GM12891 (cell line): ENCODE measurements at regions not wholly inside any gene's neighbourhood (a gene's known extent, or its start where the extent isn't known, plus 50 kb on each side); places are given as distances from the start of the nearest gene placed in this dataset.

ENCODE experiments used
- DNase-seq: peaks from one replicate; pipeline ENCODE4 v3.0.0; 2011; ENCODE audit warnings: low spot score; ENCODE audit not compliant: insufficient read length
- FAIRE-seq: peaks from 2 replicates; lab custom pipeline; 2011; peaks lifted over from hg19 to GRCh38; lab: Jason Lieb, UNC
- PAX5 ChIP-seq: IDR thresholded peaks from 2 replicates; pipeline ENCODE4 v1.6.1; 2011; ENCODE audit warnings: low read length, moderate library complexity, mild to moderate bottlenecking; ENCODE audit not compliant: insufficient read depth, severe bottlenecking
- POLR2A ChIP-seq: IDR thresholded peaks from 2 replicates; pipeline ENCODE4 v1.6.1; 2011; ENCODE audit warnings: low read depth, low read length, control low read depth
- POLR2AphosphoS5 ChIP-seq: IDR thresholded peaks from 2 replicates; pipeline ENCODE4 v1.6.1; 2011; ENCODE audit warnings: low read depth, low read length, control low read depth
- POU2F2 ChIP-seq: IDR thresholded peaks from 2 replicates; pipeline ENCODE4 v1.6.1; 2011; ENCODE audit warnings: low read depth, mild to moderate bottlenecking, control low read depth, low read length, moderate library complexity
- SPI1 ChIP-seq: IDR thresholded peaks from 2 replicates; pipeline ENCODE4 v1.6.1; 2011; ENCODE audit warnings: low read depth, low read length, control low read depth
- TAF1 ChIP-seq: IDR thresholded peaks from 2 replicates; pipeline ENCODE4 v1.6.1; 2011; ENCODE audit warnings: low read depth, low read length, control low read depth

DNA sequence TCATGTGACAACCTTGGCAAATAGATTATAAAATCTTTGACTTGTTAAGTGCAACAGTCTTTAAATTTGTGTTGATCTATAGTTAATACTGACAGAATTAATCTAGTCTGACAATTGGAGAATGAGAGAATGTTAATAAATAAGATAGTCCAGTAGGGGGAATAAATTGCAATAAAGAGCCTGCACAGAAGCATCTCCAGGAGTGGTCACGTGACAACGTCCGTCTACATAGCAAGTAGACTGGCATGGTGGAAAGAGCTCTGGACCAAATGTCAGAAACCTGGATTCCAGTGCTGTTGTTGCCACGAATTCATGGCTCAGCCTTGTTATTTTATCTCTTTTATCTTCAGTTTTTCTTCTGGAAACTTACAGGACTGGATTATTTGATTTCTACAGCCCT, 436.5 kb downstream of the RAB28 start:
- TF ChIP-seq POU2F2 (no peak), PAX5 (no peak), SPI1 (no peak), POLR2AphosphoS5 (no peak), TAF1 (no peak)
- DNase-seq: no peak
- FAIRE-seq: no peak

DNA sequence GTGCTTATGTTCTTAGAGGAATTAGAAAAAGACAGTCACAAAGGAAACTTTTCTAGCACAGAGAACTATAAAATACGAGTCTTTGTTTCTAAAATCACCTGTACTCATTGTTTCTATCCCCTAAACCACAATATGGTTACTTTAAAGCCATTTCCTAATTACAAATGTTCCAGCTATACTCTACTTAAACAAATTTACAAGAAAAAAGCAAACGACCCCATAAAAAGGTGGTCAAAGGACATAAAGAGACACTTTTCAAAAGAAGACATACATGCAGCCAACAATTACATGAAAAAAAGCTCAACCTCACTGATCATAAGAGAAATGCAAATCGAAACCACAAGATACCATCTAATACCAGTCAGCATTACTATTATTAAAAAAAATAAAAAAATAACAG, 447.3 kb downstream of the RAB28 start:
- DNase-seq (no peak), FAIRE-seq (no peak)
- TF ChIP-seq TAF1 (no peak), SPI1 (no peak), POLR2A (no peak), POU2F2 (no peak), POLR2AphosphoS5 (no peak), PAX5 (no peak)

DNA sequence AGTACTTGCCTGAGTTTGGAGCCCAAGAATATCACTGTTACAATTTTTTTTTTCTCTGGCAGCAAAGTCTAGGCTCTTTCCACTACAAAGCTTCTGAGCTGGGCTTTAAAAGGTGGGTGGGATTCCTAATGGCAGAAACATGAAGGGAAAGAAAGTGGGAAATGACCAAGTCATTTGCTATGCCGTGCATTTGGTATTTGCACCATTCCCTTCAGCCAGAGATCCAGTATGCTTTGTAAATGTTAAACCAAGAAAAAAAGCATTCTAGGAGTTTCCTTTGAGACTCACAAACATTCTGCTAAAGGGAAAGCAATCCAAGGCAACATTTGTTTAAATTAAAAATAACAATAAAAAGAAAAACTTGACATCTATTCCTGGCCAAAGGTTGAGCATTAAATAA, 451.2 kb downstream of the RAB28 start:
- TF ChIP-seq TAF1: no peak
- TF ChIP-seq POLR2A: no peak
- no peak for TF ChIP-seq POU2F2
- no peak for TF ChIP-seq SPI1
- TF ChIP-seq PAX5: no peak
- no peak for TF ChIP-seq POLR2AphosphoS5
- FAIRE-seq (no peak), DNase-seq (no peak)

- no peak for FAIRE-seq
- 0 out of 2 replicates have a peak, but pooled peaks have one; percentile 10 for TF ChIP-seq SPI1
- TF ChIP-seq POLR2AphosphoS5: no peak
Observed at GRCh38 chr4:13024147-13025105, 459.7 kb downstream of the RAB28 start.

GRCh38 chr4:13007802-13008470, 476.2 kb downstream of the RAB28 start:
- TF ChIP-seq PAX5: no peak
- no peak for TF ChIP-seq TAF1
- no peak for TF ChIP-seq SPI1
- no peak for TF ChIP-seq POLR2A
- no peak for TF ChIP-seq POU2F2
- no peak for TF ChIP-seq POLR2AphosphoS5
- DNase-seq (no peak), FAIRE-seq (no peak)

More at GRCh38 chr4:13024147-13025105, 459.7 kb downstream of the RAB28 start:
- no peak for DNase-seq

DNA sequence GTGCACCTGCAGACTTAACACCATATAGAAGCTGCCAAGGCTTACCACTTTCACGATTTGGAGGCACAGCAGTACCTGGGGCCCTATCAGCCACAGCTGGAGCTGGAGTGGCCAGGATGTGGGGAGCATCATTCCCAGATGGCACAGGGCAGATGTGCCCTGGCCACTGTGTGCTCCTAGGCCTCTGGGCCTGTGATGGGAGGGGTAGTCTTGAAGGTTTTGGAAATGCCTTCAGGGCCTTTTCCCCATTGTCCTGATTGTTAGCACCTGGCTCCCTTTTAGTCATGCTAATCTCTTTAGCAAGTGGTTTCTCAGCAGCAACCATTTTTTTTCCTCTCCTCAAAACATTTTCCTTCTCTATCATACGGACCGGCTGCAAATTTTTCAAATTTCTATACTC, 490.2 kb downstream of the RAB28 start:
- no peak for FAIRE-seq

GRCh38 chr4:12987284-12987683, 496.9 kb downstream of the RAB28 start:
- TF ChIP-seq SPI1 (no peak), POLR2AphosphoS5 (no peak), POLR2A (no peak), PAX5 (no peak), POU2F2 (no peak), TAF1 (no peak)
- FAIRE-seq: no peak
- DNase-seq: no peak

More for the DNA sequence above, 490.2 kb downstream of the RAB28 start:
- TF ChIP-seq POLR2A: no peak
- no peak for TF ChIP-seq TAF1
- TF ChIP-seq SPI1: no peak
- TF ChIP-seq POU2F2: no peak
- TF ChIP-seq PAX5: no peak
- TF ChIP-seq POLR2AphosphoS5: no peak
- no peak for DNase-seq

DNA sequence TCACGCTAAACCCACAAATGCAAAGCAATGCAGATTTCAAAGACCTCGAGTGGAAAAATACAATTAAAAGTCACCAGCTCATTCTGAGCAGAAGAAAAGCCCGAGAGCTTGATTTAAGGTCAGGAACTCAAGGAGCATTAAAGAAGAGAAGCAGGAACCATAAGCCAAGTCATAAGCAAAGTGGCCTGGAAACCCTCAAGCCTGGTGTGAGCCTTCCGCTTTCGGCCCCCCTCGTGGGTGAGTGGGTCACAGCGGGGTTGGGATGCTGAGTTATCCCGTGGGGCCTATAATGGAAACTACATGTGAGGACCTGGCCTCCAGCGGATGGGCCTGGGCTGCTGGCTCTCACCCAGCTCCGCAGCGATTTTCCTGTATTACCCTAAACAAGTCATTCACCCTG, 504.3 kb downstream of the RAB28 start:
- no peak for TF ChIP-seq SPI1
- no peak for DNase-seq
- FAIRE-seq: no peak

- DNase-seq (no peak), FAIRE-seq (no peak)
- TF ChIP-seq SPI1: no peak
- TF ChIP-seq PAX5: no peak
- TF ChIP-seq POU2F2: no peak
- no peak for TF ChIP-seq TAF1
- no peak for TF ChIP-seq POLR2AphosphoS5
- TF ChIP-seq POLR2A: no peak
Observed at GRCh38 chr4:12978310-12978709, 505.8 kb downstream of the RAB28 start.

GRCh38 chr4:12975511-12975910, 508.6 kb downstream of the RAB28 start:
- no peak for DNase-seq
- FAIRE-seq: no peak
- TF ChIP-seq POLR2A: no peak
- no peak for TF ChIP-seq SPI1
- TF ChIP-seq TAF1: no peak

- no peak for FAIRE-seq
- TF ChIP-seq SPI1: no peak
- TF ChIP-seq POLR2A: no peak
- TF ChIP-seq TAF1: no peak
- TF ChIP-seq PAX5: no peak
- TF ChIP-seq POU2F2: no peak
- no peak for DNase-seq
Observed at GRCh38 chr4:12973522-12973921, 510.6 kb downstream of the RAB28 start.
